Suppressor macrophage treated with lipopolysaccharide for 1 hour (primary cell): ENCODE measurements at regions not wholly inside any gene's neighbourhood (a gene's known extent, or its start where the extent isn't known, plus 50 kb on each side); places are given as distances from the start of the nearest gene placed in this dataset.
"Not testable (repeated sequence)": the region's sequence is repeated elsewhere in the genome, so short reads cannot be mapped to it uniquely, and the experiment has no call there.

ENCODE experiments used
- DNase-seq, 3 donors: peaks; one replicate each; pipeline ENCODE4 v3.0.0-alpha.2; 2020 to 2022

- no peak for DNase-seq
Observed at GRCh38 chr3:152891678-152892077, 56.7 kb downstream of the P2RY1 start.

- no peak for DNase-seq
Observed at GRCh38 chr3:152892446-152892845, 57.5 kb downstream of the P2RY1 start.

- DNase-seq = no peak
Observed at GRCh38 chr3:152893647-152894046, 58.7 kb downstream of the P2RY1 start.

GRCh38 chr3:152899306-152899705 lies 64.4 kb downstream of the P2RY1 start:
- no peak for DNase-seq

- DNase-seq = peak; percentile 18 to 48 (median 31)
Observed at GRCh38 chr3:152902141-152902669, 67.3 kb downstream of the P2RY1 start.

GRCh38 chr3:152905631-152906030 lies 70.7 kb downstream of the P2RY1 start:
- no peak for DNase-seq

- DNase-seq = no peak
Observed at GRCh38 chr3:152909180-152909883, 74.4 kb downstream of the P2RY1 start.

- no peak for DNase-seq
Observed at GRCh38 chr3:152910211-152910610, 75.3 kb downstream of the P2RY1 start.

GRCh38 chr3:152910966-152911365 lies 76.0 kb downstream of the P2RY1 start:
- no peak for DNase-seq

- DNase-seq = not testable (repeated sequence)
Observed at GRCh38 chr3:152914743-152915142, 79.8 kb downstream of the P2RY1 start.

- no peak for DNase-seq
Observed at GRCh38 chr3:152915695-152916094, 80.8 kb downstream of the P2RY1 start.

GRCh38 chr3:152916753-152917279 lies 81.9 kb downstream of the P2RY1 start:
- DNase-seq = no peak

GRCh38 chr3:152921351-152921750 lies 86.4 kb downstream of the P2RY1 start:
- DNase-seq = no peak

GRCh38 chr3:152922554-152922953 lies 87.6 kb downstream of the P2RY1 start:
- no peak for DNase-seq

GRCh38 chr3:152927131-152927530 lies 92.2 kb downstream of the P2RY1 start:
- no peak for DNase-seq

- DNase-seq = no peak
Observed at GRCh38 chr3:152930516-152930915, 95.6 kb downstream of the P2RY1 start.

GRCh38 chr3:152937234-152937633 lies 102.3 kb downstream of the P2RY1 start:
- peak in 2 of 3 donors; percentile 18 to 20 for DNase-seq

GRCh38 chr3:152938974-152939636 lies 104.2 kb downstream of the P2RY1 start:
- no peak for DNase-seq

- DNase-seq = no peak
Observed at GRCh38 chr3:152941859-152942258, 106.9 kb downstream of the P2RY1 start.

GRCh38 chr3:152942366-152942765 lies 107.4 kb downstream of the P2RY1 start:
- DNase-seq = no peak

GRCh38 chr3:152943645-152944044 lies 108.7 kb downstream of the P2RY1 start:
- no peak for DNase-seq

GRCh38 chr3:152944671-152945070 lies 109.7 kb downstream of the P2RY1 start:
- DNase-seq = no peak

- DNase-seq = no peak
Observed at GRCh38 chr3:152945556-152945955, 110.6 kb downstream of the P2RY1 start.

GRCh38 chr3:152957491-152957890 lies 122.6 kb downstream of the P2RY1 start:
- DNase-seq = no peak
